GM12865 (cell line): ENCODE measurements at regions not wholly inside any gene's neighbourhood (a gene's known extent, or its start where the extent isn't known, plus 50 kb on each side); places are given as distances from the start of the nearest gene placed in this dataset.
A peak's percentile ranks its signal among the peaks of the same experiment; 100 is the strongest.

Source experiments
- DNase-seq: peaks from one replicate; pipeline ENCODE4 v3.0.0; 2010; ENCODE audit warnings: low read depth
- H3K4me3 ChIP-seq: 2 replicates; pipeline ENCODE4 v1.5.1; 2011; ENCODE audit warnings: mild to moderate bottlenecking, low read depth, low read length, control low read depth
- TF ChIP-seq, protein P1 (sequence below): IDR thresholded peaks from 2 replicates; pipeline ENCODE4 v1.5.1; 2011; ENCODE audit warnings: low read length, control low read depth, low read depth, inconsistent platforms; ENCODE audit not compliant: insufficient read depth; ENCODE audit errors: missing control alignments

- TF ChIP-seq, protein P1, sequence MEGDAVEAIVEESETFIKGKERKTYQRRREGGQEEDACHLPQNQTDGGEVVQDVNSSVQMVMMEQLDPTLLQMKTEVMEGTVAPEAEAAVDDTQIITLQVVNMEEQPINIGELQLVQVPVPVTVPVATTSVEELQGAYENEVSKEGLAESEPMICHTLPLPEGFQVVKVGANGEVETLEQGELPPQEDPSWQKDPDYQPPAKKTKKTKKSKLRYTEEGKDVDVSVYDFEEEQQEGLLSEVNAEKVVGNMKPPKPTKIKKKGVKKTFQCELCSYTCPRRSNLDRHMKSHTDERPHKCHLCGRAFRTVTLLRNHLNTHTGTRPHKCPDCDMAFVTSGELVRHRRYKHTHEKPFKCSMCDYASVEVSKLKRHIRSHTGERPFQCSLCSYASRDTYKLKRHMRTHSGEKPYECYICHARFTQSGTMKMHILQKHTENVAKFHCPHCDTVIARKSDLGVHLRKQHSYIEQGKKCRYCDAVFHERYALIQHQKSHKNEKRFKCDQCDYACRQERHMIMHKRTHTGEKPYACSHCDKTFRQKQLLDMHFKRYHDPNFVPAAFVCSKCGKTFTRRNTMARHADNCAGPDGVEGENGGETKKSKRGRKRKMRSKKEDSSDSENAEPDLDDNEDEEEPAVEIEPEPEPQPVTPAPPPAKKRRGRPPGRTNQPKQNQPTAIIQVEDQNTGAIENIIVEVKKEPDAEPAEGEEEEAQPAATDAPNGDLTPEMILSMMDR: no peak
- no peak for DNase-seq
- no peak overlapping the region for H3K4me3 ChIP-seq
Observed at GRCh38 chr5:34488984-34489383, 167.1 kb upstream of the RAI14 start.

- TF ChIP-seq, protein P1: no peak
- no peak for DNase-seq
- H3K4me3 ChIP-seq: no peak overlapping the region
Observed at GRCh38 chr5:34490506-34491250, 165.4 kb upstream of the RAI14 start.

DNA sequence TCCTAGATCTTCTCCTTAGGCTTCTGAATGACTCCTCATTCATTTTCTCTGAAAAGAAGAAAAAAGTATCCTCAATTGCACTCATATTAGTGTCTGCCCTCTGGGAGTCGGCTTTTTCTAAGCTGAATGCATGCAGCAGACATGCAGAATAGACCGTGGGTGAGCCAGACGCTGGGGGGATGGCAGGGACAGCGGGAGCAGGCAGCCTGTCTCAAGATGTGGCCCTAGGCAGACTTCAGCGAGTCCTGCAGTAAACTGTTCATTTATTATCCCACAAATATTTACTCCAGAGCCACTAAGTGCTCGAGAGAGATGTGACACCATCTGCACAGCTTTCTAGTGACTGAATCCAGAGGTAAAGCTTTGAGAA, 164.9 kb upstream of the RAI14 start:
- TF ChIP-seq, protein P1: no peak
- no peak overlapping the region for H3K4me3 ChIP-seq
- DNase-seq: no peak

DNA sequence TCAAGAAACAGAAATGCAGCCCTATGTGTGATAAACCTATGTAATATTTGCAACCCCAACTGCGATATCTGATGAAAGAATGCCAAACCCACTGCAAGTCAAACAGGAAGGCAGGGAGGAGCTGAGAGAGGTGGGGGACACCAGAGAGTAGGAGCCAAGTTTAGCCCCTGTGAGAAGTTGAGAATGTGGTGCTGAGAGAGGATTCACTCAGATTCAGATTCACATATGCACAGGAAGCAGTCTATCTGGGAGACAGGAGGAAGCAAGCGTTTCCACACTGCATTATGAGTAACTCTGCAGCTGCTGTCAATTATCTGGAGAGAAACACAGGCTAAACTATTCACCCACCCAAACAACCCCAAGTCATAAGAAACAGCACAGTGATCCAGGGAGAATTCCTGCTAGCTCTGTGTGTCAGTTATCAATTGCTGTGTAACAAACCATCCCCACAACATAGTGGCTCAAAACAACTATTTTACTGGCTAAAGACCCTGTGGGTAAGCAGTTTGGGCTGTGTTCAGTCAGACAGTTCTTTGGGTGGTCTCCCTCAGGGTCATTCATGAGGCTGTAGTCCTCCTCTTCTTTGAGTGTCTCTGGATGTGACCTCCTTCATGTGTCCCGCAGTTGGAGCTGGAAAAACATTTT, 161.9 kb upstream of the RAI14 start:
- TF ChIP-seq, protein P1: no peak
- no peak overlapping the region for H3K4me3 ChIP-seq
- DNase-seq: peak; percentile 73

- H3K4me3 ChIP-seq: no peak overlapping the region
- DNase-seq: peak; percentile 28
- TF ChIP-seq, protein P1: no peak
Observed at GRCh38 chr5:34495178-34495577, 160.9 kb upstream of the RAI14 start.

- no peak overlapping the region for H3K4me3 ChIP-seq
- DNase-seq: no peak
- TF ChIP-seq, protein P1: no peak
Observed at GRCh38 chr5:34496260-34496691, 159.9 kb upstream of the RAI14 start.
